DOHH2 (cell line): ENCODE measurements at regions not wholly inside any gene's neighbourhood (a gene's known extent, or its start where the extent isn't known, plus 50 kb on each side); places are given as distances from the start of the nearest gene placed in this dataset.

ENCODE experiments used
- H3F3A ChIP-seq: fragments of 200-600 bp; sonication (generic), shearing (Covaris generic); 2 replicates; pipeline ENCODE4 v1.6.0; 2016; ENCODE audit warnings: antibody characterized with exemption, mild to moderate bottlenecking; ENCODE audit not compliant: control insufficient read depth, insufficient read depth
- H3K27ac ChIP-seq: fragments of 200-600 bp; sonication (generic); 2 replicates; pipeline ENCODE4 v1.5.1; 2014; ENCODE audit warnings: low read depth, mild to moderate bottlenecking, low read length, moderate library complexity
- H3K27me3 ChIP-seq: fragments of 200-600 bp; sonication (generic); 2 replicates; pipeline ENCODE4 v1.6.1; 2014; ENCODE audit warnings: mild to moderate bottlenecking, low read length, mixed read lengths; ENCODE audit not compliant: control insufficient read depth
- H3K36me3 ChIP-seq: fragments of 200-600 bp; sonication (generic); 2 replicates; pipeline ENCODE4 v1.6.1; 2014; ENCODE audit warnings: mild to moderate bottlenecking, low read length, moderate library complexity, mixed read lengths; ENCODE audit not compliant: control insufficient read depth
- H3K4me1 ChIP-seq: fragments of 200-600 bp; sonication (generic); 2 replicates; pipeline ENCODE4 v1.6.1; 2014; ENCODE audit warnings: mild to moderate bottlenecking, low read length, mixed read lengths; ENCODE audit not compliant: control insufficient read depth
- H3K4me2 ChIP-seq: fragments of 200-600 bp; sonication (generic); 2 replicates; pipeline ENCODE4 v1.6.0; 2014; ENCODE audit warnings: mild to moderate bottlenecking, low read length, moderate library complexity
- H3K4me3 ChIP-seq: fragments of 200-600 bp; sonication (generic); 2 replicates; pipeline ENCODE4 v1.5.1; 2014; ENCODE audit warnings: mild to moderate bottlenecking, low read length, mixed read lengths
- H3K79me2 ChIP-seq: fragments of 200-600 bp; sonication (generic); 2 replicates; pipeline ENCODE4 v1.6.1; 2014; ENCODE audit warnings: mild to moderate bottlenecking, low read length, mixed read lengths; ENCODE audit not compliant: control insufficient read depth
- H3K9me2 ChIP-seq: fragments of 200-600 bp; sonication (generic); replicated peaks from 2 replicates; pipeline ENCODE4 v1.6.1; 2014; ENCODE audit warnings: mild to moderate bottlenecking, low read length, mixed read lengths; ENCODE audit not compliant: control insufficient read depth
- H3K9me3 ChIP-seq: fragments of 200-600 bp; sonication (generic); 2 replicates; pipeline ENCODE4 v1.6.1; 2014; ENCODE audit warnings: antibody characterized with exemption, low read length, mixed read lengths; ENCODE audit not compliant: control insufficient read depth, insufficient read depth
- H4K20me1 ChIP-seq: fragments of 200-600 bp; sonication (generic); 2 replicates; pipeline ENCODE4 v1.6.0; 2014; ENCODE audit warnings: low read depth, mild to moderate bottlenecking, antibody characterized with exemption, low read length, moderate library complexity; ENCODE audit not compliant: control insufficient read depth, insufficient read depth
- EZH2phosphoT487 ChIP-seq: fragments of 200-600 bp; sonication (generic); IDR thresholded peaks from 2 replicates; pipeline ENCODE4 v1.6.1; 2017; ENCODE audit warnings: borderline replicate concordance, mild to moderate bottlenecking, antibody characterized with exemption, low read length, moderate library complexity, mixed read lengths
- TF ChIP-seq, protein P1 (sequence below): fragments of 200-600 bp; sonication (generic); IDR thresholded peaks from one replicate; pipeline ENCODE4 v1.5.1; 2014; ENCODE audit warnings: antibody characterized with exemption, mild to moderate bottlenecking, low read depth, low read length; ENCODE audit not compliant: poor library complexity, severe bottlenecking

- Histone ChIP-seq H3K27ac (no peak overlapping the region), H3K4me2 (no peak overlapping the region), H3K79me2 (no peaks in the 10 kb centered on the region), H3K9me3 (no peaks in the 10 kb centered on the region), H3K4me3 (no peak overlapping the region), H3K27me3 (no peaks in the 10 kb centered on the region), H3K36me3 (no peaks in the 10 kb centered on the region), H3K4me1 (no peaks in the 10 kb centered on the region), H3F3A (no peaks in the 10 kb centered on the region), H4K20me1 (no peaks in the 10 kb centered on the region), H3K9me2 (no peaks in the 10 kb centered on the region)
- TF ChIP-seq, protein P1, sequence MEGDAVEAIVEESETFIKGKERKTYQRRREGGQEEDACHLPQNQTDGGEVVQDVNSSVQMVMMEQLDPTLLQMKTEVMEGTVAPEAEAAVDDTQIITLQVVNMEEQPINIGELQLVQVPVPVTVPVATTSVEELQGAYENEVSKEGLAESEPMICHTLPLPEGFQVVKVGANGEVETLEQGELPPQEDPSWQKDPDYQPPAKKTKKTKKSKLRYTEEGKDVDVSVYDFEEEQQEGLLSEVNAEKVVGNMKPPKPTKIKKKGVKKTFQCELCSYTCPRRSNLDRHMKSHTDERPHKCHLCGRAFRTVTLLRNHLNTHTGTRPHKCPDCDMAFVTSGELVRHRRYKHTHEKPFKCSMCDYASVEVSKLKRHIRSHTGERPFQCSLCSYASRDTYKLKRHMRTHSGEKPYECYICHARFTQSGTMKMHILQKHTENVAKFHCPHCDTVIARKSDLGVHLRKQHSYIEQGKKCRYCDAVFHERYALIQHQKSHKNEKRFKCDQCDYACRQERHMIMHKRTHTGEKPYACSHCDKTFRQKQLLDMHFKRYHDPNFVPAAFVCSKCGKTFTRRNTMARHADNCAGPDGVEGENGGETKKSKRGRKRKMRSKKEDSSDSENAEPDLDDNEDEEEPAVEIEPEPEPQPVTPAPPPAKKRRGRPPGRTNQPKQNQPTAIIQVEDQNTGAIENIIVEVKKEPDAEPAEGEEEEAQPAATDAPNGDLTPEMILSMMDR = no peak
- TF ChIP-seq EZH2phosphoT487 = no peak
Measured at GRCh38 chr4:187335339-187335738, 611.7 kb upstream of the FAT1 start.

GRCh38 chr4:187354740-187355139 lies 631.1 kb upstream of the FAT1 start:
- Histone ChIP-seq H3K27me3 (no peaks in the 10 kb centered on the region), H3K27ac (no peak overlapping the region), H3K4me3 (no peak overlapping the region), H3K79me2 (no peaks in the 10 kb centered on the region), H3K9me2 (no peaks in the 10 kb centered on the region), H3K4me2 (no peak overlapping the region), H3K9me3 (no peaks in the 10 kb centered on the region), H3K4me1 (no peaks in the 10 kb centered on the region), H4K20me1 (no peaks in the 10 kb centered on the region), H3F3A (no peaks in the 10 kb centered on the region), H3K36me3 (no peaks in the 10 kb centered on the region)
- TF ChIP-seq EZH2phosphoT487 = no peak
- TF ChIP-seq, protein P1 = no peak

- TF ChIP-seq, protein P1 = no peak
- TF ChIP-seq EZH2phosphoT487 = no peak
- Histone ChIP-seq H3K9me3 (no peaks in the 10 kb centered on the region), H3K79me2 (no peaks in the 10 kb centered on the region), H3K27me3 (no peaks in the 10 kb centered on the region), H3K36me3 (no peaks in the 10 kb centered on the region), H3K4me2 (no peak overlapping the region), H3K27ac (no peak overlapping the region), H3K9me2 (no peaks in the 10 kb centered on the region), H3K4me3 (no peak overlapping the region), H4K20me1 (no peaks in the 10 kb centered on the region), H3F3A (no peaks in the 10 kb centered on the region), H3K4me1 (no peaks in the 10 kb centered on the region)
Measured at GRCh38 chr4:187357045-187357643, 633.5 kb upstream of the FAT1 start.

GRCh38 chr4:187357821-187358220 lies 634.2 kb upstream of the FAT1 start:
- H3K79me2 ChIP-seq = no peaks in the 10 kb centered on the region
- H4K20me1 ChIP-seq = no peaks in the 10 kb centered on the region
- no peaks in the 10 kb centered on the region for H3F3A ChIP-seq
- no peak for TF ChIP-seq EZH2phosphoT487
- TF ChIP-seq, protein P1 = no peak
- no peak overlapping the region for H3K4me2 ChIP-seq
- H3K27ac ChIP-seq = no peak overlapping the region
- no peaks in the 10 kb centered on the region for H3K9me2 ChIP-seq
- no peaks in the 10 kb centered on the region for H3K4me1 ChIP-seq
- H3K9me3 ChIP-seq = no peaks in the 10 kb centered on the region
- no peaks in the 10 kb centered on the region for H3K27me3 ChIP-seq
- no peak overlapping the region for H3K4me3 ChIP-seq
- no peaks in the 10 kb centered on the region for H3K36me3 ChIP-seq
